ENCODE measurements at regions not wholly inside any gene's neighbourhood (a gene's known extent, or its start where the extent isn't known, plus 50 kb on each side); places are given as distances from the start of the nearest gene placed in this dataset.

DNA sequence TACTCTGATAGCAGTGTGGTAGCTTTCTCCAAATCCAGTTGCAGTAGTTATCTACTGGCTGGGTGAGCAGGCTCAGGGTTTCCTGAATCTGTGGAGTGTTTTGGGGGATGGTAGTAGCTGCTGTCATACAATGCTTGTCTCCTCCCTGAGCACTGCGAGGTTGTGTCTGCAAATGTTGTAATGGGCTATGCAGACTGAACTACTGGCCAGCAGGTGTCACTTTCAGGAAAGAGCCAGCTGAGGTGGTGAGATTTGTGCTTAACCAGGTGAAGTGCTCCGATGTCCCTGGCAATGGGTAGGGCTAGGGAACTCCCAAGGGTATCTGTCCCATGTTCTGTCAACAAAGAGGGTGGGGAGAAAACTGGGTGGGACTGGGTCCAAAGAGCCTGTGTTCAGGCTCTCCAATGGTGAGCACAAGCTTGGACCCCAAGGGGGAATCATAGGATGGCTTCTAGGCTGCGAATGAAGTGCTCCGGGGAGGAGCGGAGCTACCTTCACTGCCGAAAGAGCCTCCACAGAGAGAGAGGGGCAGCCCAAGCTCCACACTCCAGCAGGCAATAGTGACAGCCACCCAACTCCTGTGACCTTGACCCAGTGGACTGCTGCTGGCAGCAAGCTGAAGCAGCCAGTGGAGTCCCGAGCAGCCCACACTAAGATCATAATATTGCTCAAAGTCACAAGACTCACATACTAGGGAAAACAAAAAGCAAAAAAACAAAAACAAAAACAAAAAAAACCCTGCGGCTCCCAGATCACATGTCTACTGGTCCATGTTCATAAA lies 1324.0 kb upstream of the USP15 start:
- DNase-seq = no peak

DNA sequence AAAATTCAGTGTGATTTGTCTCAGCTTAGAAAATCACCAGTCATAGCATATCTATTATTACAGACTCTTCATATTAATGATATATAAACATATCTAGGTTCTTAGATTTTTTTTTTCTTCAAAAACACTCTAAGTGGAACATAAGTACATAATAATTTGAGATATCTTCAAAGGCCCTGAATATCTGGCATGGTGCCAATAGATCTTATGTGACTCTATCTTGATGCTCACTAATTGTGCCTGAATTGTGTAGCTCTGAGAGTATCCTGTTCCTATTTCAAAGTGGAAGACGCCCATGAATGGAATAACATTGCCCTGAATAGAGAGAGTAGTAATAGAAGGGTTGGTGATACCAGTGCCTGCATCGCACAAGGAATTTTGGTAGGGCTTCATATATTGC lies 1312.7 kb upstream of the USP15 start:
- no peak for DNase-seq

DNA sequence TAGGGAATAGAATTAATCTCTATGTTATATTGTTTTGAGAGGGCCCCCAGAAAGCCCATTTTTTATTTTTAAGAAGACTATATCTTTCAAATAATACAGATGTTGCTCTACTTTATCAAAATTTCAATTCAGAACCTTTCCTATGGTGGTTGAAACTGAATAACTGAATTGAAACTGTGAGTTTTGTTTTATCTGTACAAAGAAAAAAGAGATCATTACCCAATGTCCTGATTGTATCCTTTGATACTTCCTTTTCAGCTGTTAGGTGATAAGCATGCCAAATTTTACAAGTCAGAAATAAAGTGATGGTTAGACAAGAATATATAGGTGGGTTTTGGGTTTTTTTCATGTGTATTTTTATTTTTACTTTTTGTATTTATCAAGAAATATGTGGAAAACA lies 1293.1 kb upstream of the USP15 start:
- no peak for DNase-seq

DNA sequence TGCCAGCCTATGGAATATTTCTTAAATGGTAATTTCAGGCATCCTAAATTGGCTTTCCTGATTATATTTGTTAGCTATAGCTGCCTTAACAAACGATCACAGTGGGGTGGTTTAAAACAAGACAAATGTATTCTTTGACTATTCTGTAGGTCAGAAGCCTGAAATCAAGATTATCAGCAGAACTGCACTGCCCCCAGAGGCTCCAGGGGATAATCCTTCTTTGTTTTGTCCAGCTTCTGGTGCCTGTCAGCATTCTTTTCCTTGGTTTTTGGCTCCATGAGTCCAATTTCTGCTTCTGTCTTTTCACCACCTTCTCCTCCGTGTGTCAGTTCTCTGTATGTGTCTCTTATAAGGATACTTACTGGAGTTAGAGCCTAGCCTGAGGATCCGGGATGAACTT lies 1282.2 kb upstream of the USP15 start:
- no peak for DNase-seq

DNA sequence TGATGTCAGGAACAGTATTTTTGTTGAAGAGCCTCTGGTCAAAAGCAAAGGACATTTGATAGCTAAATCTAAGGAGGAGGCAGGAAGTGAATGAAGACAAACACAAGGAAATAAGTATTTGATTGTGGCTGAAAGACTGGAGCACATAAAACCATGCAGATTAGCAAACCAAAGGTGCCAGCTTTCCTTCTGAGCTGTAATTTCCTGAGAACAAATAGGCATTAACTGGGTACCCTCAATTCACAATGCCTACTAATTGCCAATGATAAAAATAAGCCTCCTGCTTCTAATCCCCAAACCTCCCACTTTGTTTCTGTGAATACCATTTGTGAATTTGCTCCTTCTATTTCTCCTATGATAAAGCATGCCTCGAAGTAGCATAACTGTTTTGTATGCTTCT lies 1279.6 kb upstream of the USP15 start:
- no peak for DNase-seq

DNA sequence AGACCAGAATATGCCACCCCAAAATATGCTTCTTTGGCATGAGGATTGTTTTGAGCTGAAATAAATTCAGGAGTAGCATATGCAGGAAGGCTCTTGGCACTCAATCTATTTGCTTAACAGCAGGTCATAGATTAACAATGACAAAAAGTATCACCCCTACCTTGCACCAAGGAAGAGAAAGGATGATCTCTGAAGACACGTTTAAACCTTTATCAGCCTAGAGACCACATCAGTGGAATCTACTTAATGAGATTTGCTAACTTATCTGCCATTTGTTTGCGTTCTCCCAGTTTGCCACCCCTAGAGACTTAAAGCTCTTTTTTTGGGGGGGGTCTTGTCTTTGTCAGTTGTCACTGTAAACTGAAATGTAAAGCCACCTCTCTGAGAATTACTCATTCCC lies 1278.7 kb upstream of the USP15 start:
- no peak for DNase-seq

DNA sequence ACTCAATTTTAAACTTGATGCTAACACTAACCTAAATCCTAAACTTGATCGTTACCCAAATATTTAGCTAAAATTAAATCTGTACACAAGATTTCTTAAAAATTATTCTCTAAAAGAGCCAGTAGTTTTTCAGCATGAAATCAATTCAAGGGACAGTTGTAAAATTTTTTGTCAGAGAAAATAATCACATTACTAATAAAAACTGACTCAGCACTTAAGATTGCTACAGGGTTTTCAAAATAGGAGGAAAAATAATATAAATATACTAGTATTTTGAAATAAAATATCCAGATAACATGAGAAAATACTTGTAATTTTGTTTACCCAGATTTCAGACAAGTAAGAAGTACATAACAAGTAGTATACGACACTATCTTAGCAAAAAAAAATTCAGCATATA lies 1268.1 kb upstream of the USP15 start:
- DNase-seq = no peak

DNA sequence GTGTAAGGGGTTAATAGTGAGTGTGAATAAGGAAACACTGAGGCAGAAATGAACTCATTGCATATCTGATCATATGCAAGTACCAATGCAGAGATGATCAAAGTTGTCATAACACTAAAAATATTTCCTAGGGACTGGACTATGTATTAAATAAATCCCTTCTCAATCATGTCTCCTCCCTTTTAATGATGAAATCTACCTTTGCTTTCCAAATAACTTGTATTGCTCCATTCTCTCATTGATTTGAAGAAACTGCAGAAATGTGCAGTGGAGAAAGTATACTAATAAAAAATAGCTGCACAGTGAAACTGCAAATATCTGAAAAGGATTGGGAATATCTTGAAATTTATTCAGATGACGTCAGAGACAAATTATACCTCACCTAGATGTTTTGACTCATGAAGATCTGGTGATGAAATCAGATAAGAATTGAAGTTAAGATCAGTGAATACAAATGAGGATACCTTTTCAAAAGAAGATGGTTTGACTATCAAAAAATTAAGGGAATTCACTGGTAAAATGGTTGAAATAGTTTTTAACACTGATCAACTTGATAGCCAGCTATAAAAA lies 1264.9 kb upstream of the USP15 start:
- DNase-seq = no peak

DNA sequence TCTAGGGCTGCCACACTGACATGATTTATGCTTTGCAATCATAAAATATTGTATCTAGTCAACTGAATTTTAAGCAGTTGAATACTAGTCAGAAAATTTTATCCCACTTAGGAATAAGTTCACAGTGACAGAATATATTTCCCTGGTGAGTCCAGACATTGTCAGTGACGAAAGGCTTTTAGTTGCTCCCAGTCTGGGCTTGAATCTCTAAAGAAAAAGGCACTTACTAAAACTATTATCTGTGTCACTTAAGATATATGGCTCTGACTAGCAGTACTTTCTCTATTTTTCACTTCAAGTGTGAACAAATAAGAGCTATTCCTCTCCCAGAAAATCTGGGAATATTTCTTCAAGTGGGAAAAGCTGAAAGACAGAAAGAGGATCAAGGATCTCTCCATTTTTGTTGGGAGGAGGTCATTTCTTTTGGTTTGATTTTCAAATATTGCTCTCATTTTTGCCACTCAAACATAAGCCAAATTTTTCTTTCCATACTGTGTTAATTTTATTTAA lies 1262.3 kb upstream of the USP15 start:
- DNase-seq = no peak

DNA sequence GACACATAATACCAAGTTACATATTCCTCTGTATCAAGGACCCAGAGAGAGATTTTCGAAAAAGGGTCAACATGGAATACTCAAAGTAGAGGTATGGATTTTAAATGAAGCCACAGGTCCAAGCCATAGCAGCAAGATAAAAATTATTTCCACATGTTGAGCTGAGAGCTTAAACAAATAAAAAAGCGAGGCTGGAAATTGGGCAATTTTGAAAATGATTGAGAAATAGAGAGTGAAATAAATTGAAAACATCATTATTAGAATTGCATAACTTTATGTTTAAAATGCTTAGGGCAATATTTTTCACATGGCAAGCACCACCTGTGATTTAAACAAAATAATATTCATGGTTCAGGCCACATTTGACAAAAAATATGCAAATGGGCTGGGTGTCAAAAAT lies 1251.0 kb upstream of the USP15 start:
- no peak for DNase-seq

DNA sequence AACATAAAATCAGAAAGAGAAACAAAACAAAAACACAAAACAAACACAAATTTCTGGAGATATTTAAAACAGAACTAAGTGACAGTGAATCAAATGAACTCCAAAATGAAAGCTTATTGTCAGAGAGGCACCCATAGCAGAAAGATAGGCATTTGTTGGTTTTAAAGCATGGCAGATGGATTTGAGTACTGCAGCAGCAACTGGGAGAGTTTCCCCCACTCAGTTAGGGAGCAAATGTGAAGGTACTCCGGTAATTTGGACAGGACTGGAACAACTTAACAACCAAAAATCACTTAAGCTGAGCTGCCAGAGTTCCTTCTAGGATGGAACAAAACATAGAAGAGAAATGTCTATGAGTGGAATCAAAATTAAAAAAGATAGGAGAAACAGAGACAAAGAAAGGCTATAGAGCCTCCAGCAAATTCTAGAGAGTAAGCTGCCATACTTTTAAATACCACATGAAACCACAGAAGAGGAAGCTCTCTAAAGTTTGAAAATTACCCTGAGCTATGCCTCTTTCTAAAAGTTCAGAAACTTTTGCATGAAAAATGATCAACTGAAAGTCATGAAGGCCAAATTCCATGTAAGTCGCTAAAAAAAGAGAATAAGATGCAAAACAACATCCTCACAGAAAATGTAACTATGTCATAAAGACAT lies 1248.3 kb upstream of the USP15 start:
- DNase-seq = no peak

DNA sequence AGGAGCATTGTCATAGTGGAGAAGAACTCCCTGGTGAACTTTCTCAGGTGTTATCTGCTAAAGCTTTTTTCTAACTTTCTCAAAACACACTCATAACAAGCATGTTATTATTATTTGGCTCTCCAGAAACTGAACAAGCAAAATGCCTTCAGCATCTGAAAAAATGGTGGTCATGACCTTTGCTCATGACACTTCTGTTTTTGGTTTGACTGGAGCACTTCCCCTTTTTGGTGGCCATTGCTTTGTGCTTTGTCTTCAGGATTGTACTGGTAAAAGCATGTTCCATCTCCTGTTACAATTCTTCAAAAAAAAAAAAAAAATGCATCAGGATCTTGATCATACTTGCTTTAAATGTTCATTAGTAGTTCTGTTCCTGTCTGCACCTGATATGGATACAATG lies 1241.6 kb upstream of the USP15 start:
- DNase-seq = no peak

DNA sequence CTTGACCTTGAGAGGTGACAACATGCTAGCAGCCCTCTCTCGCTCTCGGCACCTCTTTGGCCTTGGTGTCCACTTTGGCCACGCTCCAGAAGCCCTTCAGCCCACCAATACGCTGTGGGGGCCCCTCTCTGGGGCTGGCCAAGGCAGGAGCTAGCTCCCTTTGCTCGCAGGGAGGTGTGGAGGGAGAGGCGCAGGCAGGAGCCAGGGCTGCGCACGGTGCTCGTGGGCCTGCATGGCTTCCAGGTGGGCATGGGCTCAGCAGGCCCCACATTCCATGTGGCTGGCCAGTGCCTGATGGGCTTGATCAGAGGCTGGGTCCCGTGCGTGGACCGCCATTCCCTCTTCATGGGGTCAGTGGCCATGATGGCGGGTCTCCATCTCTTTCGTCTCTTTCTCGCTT lies 1237.0 kb upstream of the USP15 start:
- no peak for DNase-seq

DNA sequence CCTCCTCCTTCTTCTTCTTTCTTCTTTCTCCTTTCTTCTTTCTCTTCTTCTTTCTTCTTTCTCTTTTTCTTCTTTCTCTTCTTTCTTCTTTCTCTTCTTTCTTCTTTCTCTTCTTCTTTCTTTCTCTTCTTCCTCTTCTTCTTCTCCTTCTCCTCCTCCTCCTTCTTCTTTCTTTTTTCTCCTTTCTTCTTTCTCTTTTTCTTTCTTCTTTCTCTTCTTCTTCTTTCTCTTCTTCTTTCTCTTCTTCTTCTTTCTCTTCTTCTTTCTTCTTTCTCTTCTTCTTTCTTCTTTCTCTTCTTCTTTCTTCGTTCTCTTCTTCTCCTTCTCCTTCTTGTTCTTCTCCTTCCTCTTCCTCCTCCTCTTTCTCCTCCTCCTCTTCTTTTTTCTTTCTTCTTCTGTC lies 1230.7 kb upstream of the USP15 start:
- no peak for DNase-seq

DNA sequence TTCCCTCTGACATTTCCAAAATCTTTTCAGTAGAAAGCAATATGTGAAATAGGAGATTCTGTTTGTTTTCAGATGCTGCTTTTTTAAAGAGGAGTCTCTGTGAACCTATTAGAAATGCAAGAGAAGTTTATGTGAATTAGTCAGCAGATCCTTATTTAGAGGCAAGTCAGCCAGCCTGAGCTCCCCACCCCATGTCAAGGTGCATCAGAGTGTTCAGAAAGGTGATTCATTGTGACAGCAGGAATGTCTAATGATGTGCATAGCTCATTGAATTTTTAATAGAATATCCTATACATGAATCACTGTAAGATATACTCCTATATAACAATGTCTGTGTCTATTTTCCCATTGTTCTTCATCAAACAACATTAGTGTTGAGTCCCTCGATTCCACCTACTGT lies 1222.4 kb upstream of the USP15 start:
- no peak for DNase-seq

DNA sequence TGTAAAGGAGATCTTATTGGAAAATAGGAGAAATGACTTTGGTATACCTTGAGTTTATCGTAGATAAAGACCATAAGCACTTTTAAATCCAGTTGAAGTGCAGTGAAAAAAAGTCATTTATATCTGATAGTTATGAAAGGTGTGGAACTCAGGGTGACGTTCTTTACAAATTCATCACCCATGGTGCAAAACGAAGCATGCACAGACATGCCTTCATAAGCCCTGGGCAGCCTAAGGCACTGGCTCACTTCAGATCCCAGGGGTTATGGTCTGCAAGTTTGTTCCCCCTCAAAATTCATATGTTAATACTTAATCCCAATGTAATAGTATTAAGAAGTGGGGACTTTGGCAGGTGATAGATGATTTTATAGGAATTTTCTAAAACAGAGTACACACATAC lies 1216.4 kb upstream of the USP15 start:
- no peak for DNase-seq

DNA sequence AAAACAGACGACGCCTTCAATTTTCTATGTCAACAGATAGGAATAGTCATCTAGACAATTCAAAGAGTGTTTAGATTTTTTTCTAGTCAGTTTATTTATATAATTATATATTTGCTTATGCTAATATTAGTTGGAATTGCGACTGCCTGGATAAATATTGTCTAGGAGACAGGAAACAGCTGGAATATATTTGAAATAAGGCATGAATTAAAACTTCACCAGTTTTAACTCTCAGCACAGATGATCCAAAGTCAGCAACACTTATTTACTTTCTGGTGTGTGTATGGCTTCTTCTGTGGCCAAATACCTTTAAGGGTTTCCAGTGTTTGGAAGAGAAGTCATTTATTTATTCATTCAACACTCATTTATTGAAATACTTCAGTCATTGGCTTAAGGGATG lies 1215.4 kb upstream of the USP15 start:
- DNase-seq = no peak

DNA sequence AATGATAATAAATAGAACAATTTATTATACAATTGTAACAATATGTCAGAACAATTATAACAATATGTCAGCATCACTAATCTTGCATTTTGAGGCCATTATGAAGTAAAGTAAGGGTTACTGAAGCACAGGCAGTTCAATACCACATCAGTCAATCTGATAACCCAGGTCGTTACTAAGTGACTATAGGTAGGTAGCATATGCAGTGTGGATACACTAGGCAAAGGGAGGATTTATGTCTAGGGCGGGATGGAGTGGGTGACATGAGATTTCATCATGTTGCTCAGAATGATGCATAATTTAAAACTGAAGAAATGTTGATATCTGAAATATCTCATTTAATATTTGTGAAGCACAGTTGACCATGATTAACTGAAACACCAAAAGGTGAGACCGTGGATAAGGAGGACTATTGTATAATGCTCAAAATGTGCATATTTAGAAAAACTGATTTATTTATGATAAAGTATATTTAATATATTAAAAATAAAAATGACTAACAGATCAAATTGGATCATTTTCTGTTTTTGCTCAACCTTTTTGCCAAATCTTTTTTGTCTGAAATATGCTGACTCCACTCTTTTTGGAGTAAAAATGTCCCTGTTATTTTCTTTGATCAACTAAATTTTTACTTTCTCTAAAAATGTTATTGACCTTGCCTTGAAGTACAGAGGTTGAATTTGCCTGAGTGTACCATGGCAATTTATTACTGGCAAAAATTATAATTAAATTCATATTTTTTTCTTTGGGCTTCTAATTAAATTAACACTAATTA lies 1189.4 kb upstream of the USP15 start:
- no peak for DNase-seq

DNA sequence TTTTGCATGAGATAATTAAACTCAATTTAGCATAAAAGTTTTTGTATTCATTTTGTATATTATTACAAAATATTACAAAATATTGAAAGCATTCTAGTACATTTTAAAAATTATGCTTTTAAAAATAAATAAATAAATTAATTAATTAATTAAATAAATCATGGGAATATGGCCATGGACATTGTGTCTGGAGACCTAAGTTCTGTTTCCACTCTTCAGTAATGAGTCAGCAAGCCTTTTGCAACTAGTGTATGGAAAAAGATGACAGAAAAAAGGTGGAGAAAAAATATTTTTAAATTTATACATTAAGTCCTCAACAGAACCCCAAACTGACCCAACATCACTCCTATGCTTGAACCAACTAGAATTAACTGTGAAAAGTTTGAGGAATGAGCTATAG lies 1187.5 kb upstream of the USP15 start:
- DNase-seq = no peak

DNA sequence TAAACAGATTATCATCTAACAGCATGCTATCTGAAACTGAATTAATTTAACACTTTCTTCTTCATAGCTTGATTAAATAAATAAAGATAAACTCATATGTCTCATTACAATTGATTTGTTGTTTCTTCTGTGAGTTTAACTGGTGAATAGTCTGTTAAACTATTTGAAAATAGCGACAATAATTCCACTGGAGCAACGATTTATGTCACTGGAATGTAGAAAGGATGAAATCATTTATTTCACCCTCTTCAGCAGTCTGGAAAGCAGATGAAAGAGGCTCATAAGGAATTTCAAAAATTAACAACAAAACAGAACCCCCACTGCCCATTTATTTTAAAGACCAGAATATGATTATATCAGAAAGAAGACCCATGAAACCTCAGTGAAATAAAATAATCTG lies 1165.1 kb upstream of the USP15 start:
- DNase-seq = no peak

DNA sequence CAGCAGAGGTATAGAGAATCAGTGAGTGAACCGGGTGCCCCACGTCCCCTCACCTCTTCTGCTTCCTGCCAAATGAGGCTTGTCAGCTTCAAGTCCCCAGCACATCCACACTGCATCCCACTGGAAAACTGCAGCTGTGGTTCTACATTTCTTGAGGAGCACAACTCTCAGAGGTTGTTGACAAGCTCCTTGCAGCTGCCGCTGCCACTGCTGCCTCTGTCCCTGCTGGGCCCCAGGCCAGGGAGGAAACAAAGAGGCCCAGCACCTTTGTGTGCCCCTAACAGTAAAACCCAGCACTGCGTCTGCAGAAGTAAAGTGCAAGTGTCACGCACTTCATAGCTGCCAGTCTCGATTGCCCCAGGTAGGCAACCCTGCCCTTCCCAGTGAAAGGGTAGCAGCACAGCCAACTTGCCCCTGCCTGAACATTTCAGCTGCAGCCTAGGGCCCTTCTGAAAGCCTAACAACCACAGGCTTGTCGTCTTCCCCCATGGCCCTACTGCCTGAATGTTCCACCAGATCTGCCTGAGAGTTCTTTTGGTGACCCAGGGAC lies 1162.1 kb upstream of the USP15 start:
- no peak for DNase-seq

DNA sequence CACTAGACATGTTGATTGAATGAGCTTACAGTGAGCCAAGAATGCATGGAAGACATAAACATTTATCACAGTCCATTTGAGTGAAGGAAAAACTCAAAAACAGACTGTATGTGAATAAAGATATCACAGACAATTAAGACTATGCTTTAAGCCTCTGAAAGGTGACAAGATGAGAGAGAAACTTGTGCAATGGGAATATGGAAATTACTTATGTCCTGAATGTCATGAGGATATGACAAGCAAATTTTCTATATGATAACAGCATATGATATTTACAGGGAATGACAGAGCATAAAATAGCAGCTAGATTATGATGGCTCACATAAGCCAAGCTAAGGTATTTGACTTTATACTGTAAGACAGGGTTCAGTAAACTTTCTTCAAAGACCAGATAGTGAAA lies 1153.1 kb upstream of the USP15 start:
- no peak for DNase-seq

DNA sequence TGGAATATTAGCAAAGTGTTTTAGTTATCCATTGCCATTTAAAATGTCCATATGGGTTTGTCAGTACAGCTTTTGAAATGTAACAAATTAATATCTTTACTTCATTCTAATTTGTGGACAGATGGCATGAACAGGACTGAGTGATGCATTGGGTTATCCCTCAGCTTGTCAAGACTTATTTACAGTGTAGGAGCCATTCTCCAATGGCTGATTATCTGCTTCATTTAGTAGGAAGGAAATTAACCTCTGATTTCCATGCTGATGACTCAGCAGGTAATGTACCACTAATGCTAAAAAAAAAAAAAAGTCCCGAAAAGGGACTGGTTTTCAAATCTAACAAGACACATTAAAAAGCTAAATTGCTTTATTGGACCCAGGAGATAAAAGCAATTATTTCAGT lies 1149.0 kb upstream of the USP15 start:
- peak; percentile 30 for DNase-seq

Measured in NCI-H2171 treated with DMSO at 0.1 percent for 48 hours (cell line).